DMS 273 (cell line): ENCODE measurements at regions not wholly inside any gene's neighbourhood (a gene's known extent, or its start where the extent isn't known, plus 50 kb on each side); places are given as distances from the start of the nearest gene placed in this dataset.
"Not testable (repeated sequence)": the region's sequence is repeated elsewhere in the genome, so short reads cannot be mapped to it uniquely, and the experiment has no call there.

Experiments
- DNase-seq: peaks from one replicate; lab custom pipeline; 2025; ENCODE audit not compliant: unreplicated experiment; lab: John Stamatoyannopoulos, UW

- DNase-seq = no peak
Measured at GRCh38 chr2:55772109-55772980, 78.7 kb upstream of the PNPT1 start.

GRCh38 chr2:55771612-55772011, 78.0 kb upstream of the PNPT1 start:
- peak; percentile 58 for DNase-seq

- DNase-seq = no peak
Measured at GRCh38 chr2:55768991-55769390, 75.3 kb upstream of the PNPT1 start.

GRCh38 chr2:55766947-55767346, 73.3 kb upstream of the PNPT1 start:
- no peak for DNase-seq

DNA sequence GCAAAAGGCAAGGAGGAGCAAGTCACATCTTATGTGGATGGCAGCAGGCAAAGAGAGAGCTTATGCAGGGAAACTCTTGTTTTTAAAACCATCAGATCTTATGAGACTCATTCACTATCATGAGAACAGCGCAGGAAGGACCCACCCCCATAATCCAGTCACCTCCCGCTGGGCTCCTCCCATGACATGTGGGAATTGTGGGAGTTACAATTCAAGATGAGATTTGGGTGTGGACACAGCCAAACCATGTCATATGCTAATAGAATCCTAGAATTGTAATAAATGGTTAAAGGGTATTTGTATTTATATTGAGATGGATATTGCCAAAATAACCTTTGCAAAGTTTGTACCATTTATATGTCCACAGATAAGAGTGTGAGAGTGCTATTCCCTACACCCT, 72.1 kb upstream of the PNPT1 start:
- DNase-seq = not testable (repeated sequence)

- no peak for DNase-seq
Measured at GRCh38 chr2:55763721-55764120, 70.1 kb upstream of the PNPT1 start.

DNA sequence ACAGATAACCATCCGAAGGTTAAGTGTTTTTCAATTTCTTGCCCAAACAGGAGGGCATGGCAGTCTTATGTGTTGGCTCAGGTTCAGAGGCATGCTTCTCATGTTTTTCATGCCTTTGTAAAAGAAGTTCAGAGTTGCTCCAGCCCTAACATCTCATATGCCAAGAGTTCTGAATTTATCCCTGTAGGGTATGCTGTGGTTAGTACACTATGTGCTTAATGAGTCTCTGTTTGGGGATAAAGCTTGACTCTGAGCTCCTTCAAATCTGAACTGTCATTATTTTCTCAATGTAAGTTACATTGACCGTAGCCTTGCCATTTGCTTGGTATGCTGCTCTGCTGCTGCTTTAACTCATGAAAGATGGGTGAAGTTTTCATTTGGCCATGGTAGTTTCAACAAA, 67.9 kb upstream of the PNPT1 start:
- no peak for DNase-seq

DNA sequence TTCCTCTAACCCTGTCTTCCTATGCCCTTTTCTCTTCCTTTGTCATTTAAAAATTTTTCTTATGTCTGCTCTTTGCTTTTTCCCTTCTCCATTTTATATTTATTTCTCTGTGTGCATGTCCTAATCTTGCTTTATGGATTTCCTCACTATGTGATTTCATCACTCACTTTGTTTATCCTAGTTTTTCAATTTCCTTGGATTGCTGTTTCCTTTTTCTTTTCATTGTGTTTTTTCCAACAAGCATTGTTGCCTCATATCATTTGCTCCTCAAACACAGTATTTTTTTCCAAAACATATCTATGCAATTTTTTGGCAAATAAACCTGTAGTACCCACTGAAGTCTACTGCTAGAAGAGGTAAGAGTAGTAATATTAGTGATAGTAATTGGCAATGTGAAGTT, 67.4 kb upstream of the PNPT1 start:
- no peak for DNase-seq

- no peak for DNase-seq
Measured at GRCh38 chr2:55760125-55760524, 66.5 kb upstream of the PNPT1 start.

GRCh38 chr2:55759271-55759921, 65.8 kb upstream of the PNPT1 start:
- no peak for DNase-seq

- DNase-seq = no peak
Measured at GRCh38 chr2:55751966-55752365, 58.3 kb upstream of the PNPT1 start.

DNA sequence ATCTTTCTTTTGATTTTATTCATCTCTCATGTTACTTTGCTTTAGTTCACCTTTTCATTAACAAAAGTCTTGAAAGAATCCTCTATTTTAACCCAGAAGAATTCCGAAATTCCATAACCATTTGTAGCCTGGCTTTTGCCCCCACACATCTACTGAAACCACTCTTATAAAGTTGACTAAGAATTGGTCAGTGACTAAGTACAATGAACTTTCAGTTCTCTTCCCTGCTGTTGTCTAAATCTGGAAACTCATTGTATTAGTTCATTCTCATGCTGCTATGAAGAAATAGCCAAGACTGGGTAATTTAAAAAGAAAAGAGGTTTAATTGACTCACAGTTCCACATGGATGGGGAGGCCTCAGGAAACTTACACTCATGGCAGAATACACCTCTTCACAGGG, 49.9 kb upstream of the PNPT1 start:
- DNase-seq = no peak
